Glomerular endothelial cell (primary cell): ENCODE measurements at regions not wholly inside any gene's neighbourhood (a gene's known extent, or its start where the extent isn't known, plus 50 kb on each side); places are given as distances from the start of the nearest gene placed in this dataset.

ENCODE experiments used
- DNase-seq: peaks from one replicate; pipeline ENCODE4 v3.0.0-alpha.2; 2011; ENCODE audit warnings: low read depth, low spot score; ENCODE audit errors: extremely low read depth

DNA sequence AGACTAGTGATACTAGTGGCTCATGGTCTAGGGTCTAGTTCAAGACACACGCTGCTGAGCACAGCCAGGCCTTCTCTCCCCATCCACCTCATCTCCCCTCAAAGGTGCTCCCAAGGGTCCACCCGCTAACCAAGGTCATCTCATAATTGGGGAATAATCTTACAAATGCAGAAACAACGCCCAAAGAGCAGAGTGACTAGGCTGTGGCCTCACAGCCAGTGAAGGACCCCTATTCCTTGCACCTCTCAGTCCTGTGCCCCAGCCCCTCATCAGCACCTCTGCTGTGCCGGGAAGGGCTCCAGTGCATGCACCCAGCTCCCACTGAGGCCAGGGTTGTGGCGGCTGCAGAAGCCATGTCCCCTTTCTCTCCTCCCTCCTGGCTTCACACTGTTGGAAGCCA lies 286.9 kb downstream of the UACA start:
- no peak for DNase-seq

- no peak for DNase-seq
These were observed 287.4 kb downstream of the UACA start for GRCh38 chr15:70475921-70476320.

GRCh38 chr15:70475407-70475781 lies 288.0 kb downstream of the UACA start:
- DNase-seq = no peak

GRCh38 chr15:70474471-70475406 lies 288.6 kb downstream of the UACA start:
- peak; percentile 75 for DNase-seq

- DNase-seq = no peak
These were observed 289.6 kb downstream of the UACA start for GRCh38 chr15:70473581-70474370.

DNA sequence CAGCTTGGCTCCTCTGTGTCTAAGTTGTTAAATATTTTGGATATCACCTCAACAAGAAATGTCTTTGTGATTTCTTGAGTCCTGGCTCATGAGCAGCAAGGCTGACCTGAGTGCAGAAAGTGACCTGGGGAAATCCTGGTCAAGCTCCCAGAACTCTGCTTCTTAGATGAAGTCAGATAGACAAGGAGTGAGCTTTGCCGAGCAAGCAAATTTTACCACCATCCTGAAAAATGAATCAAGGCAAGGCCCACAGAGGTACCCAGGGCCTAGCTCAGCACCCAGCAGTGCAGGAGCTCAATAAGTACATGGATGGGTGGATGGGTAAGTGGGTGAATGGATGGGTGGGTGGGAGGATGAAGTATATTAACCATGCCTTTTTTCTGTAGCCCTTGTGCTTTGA lies 291.8 kb downstream of the UACA start:
- no peak for DNase-seq

GRCh38 chr15:70470556-70471191 lies 292.7 kb downstream of the UACA start:
- DNase-seq = no peak

DNA sequence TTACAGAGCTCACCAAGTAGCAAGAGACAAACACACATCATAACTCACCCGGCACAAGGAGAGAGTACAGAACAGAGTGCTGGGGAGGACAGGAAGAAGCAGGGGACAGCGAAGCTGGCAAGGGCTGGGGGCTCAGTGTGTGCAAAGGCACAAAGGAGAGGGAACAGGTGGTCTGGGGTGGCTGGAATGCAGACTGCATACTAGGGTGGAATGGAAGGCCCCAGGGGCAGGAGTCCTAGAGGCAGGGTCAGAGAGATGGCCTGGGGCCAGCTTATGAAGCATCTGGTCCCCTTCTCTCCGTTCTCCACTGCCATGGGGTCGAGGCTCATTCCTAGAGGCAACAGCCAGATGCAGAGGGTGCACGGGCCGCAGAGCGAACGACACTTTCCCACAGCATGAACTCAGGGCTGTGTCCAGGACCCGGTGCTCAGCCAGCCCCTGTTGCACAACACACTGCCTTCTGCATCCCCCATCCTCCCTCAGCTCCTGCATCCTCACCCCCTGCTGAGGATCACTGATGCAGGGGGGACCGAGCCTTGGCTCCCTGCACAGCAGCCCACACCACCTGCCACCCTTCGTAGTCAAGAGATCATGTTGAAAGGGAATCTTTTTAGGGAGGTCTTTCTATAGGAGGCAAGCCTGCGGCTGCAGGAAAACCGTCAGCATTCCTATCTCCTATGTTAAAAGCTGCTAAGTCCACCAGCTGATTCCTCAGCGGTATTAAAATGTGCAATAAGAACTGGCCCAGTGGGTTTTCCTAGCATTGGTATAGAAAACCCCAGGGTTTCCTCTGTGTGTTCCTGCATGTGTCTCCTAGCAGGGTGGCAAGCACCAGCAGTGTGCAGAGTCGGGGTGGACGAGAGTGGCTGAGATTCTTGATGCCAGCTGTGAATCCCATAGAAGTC lies 293.5 kb downstream of the UACA start:
- DNase-seq = no peak

- DNase-seq = no peak
These were observed 294.2 kb downstream of the UACA start for GRCh38 chr15:70469182-70469581.

DNA sequence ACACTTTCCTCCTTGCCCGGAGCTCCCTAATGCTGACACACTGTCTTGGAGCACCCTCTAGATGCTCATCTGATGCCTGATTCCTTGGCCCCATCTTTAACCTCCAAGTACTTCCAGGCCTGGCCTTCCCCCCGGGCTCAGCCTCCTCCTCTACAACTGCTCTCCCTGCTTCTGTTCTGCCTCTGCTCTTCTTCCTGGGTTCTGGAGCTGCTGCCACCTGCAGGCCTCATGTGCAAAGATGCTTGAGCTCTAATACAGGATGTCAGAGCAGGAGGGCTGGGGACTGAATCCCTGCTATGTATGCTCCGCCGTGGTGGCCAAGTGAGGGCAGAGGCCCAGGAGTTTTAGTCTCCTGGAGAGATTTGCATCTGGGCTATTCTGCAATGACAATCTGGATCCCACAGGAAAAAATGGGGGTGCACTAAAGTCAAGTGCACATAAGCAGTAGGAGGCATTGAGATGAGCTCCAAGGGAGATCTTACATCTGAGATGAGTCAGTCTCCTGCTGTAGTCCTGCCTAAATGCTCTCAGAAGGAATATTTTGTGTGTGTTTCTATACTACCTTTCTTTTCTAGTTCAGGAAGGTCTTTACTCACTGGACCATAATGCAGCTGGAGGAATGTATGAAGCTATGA lies 296.3 kb downstream of the UACA start:
- no peak for DNase-seq

DNA sequence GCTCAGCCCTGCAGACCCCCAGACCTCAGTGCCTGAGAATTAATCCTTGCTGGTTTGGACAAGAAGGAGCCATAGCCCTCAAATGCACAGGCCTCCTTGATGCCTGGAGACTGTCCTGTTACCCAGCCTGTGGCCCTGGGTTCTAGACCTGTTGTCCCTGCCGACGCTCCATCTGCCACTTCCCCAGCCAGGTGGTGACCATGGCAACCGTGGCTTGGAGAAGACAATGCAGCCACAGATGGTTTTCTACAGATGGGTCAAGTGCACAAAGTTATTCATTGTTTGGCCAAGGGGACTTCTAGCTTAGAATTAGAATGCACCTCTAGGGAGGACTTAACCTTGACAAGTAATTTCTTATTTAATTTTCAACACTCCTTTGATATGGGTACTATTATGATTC lies 297.1 kb downstream of the UACA start:
- no peak for DNase-seq

- DNase-seq = no peak
These were observed 297.5 kb downstream of the UACA start for GRCh38 chr15:70465812-70466211.

- DNase-seq = no peak
These were observed 299.9 kb downstream of the UACA start for GRCh38 chr15:70463453-70463834.

DNA sequence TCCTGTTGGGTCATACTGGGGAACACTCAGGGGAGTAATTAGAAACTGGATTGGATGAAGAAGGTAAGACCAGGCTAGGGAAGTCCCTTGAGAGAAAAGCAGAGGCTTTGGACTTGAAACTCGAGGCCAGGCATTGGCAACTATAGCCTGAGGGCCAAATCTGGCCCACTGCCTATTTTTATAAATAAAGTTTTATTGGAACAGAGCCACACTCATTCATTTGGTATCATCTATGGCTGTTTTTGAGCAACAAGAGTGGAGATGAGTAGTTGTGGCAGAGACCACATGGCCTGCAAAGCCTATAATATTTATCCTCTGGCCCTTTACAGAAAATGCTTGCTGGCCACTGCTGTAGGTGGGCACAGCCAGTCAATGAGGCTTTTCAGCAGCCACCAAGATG lies 301.4 kb downstream of the UACA start:
- no peak for DNase-seq

GRCh38 chr15:70461017-70461416 lies 302.3 kb downstream of the UACA start:
- DNase-seq = no peak

- DNase-seq = no peak
These were observed 304.0 kb downstream of the UACA start for GRCh38 chr15:70459312-70459711.

- DNase-seq = no peak
These were observed 309.6 kb downstream of the UACA start for GRCh38 chr15:70453766-70454165.

DNA sequence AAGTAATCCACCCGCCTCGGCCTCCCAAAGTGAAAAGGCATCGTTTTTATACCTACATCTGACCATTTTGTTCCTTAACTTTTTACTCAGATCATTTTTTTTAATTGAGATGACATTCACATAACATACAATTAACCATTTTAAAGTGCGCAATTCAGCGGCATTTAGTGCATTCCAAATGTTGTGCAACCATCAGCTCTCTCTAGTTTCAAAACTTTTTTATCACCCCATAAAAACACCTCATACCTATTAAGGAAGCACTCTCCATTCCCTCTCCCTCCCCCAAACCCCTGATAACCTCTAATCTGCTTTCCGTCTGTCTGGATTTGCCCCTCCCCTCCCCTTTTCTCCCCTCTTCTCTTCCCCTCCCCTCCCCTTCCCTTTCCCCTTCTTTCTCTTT lies 310.1 kb downstream of the UACA start:
- no peak for DNase-seq

- no peak for DNase-seq
These were observed 311.3 kb downstream of the UACA start for GRCh38 chr15:70451821-70452653.
